ENCODE measurements at regions not wholly inside any gene's neighbourhood (a gene's known extent, or its start where the extent isn't known, plus 50 kb on each side); places are given as distances from the start of the nearest gene placed in this dataset.
"Not testable (repeated sequence)": the region's sequence is repeated elsewhere in the genome, so short reads cannot be mapped to it uniquely, and the experiment has no call there.

DNA sequence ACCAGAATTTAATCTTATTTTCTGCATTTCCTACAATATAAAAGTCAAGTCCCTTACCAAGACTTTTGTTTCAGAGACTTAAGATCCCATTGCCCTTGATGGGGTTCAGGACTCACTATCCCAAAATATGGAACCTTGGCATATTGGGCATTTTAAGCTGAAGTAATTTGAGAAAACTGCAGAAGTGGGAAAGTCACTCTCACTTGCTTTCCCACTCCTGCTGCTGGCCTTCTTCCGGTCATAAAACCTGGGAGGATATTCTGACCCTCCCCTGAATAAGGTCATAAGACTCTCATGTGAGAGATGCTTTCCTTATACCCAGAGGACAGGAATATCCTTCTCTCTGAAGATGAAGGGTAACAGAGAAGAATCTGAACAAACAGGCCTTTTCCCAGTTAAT lies 92.8 kb upstream of the IFNGR1 start:
- DNase-seq (ENCODE audit: low read depth, low spot score): no peak

DNA sequence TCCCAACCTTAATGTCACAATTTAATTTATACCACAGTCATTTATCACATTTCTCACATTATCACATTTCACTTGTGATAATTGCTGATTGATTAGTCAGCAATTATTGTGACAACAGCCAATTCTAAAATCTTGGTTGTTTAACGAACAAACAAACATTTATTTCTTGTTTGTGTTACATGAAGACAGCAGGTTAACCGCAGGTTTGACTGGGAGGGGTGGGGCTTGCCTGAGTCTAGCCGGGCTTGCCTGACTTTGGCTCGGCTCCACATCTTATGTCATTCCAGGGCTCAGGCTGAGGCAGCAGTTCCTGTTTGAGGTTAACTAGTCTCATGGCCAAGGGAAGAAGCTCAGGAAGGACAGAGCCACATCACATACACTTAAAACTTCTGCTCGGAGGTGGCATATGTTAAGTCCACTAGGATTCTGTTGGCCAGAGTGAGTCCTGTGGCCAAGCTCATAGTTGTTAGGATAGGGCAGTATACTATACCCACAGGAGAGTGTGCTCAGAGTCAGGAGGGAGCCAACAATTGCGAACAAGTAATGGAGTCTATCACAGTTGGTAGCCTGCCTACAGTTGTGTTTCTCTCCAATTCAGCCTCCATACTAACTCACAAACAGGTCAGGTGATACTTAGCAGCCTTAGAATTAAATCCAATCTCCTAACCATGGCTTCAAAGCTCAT lies 90.0 kb upstream of the IFNGR1 start:
- peak; percentile 19 for DNase-seq (ENCODE audit: low read depth, low spot score)

GRCh38 chr6:137307163-137307854 lies 88.1 kb upstream of the IFNGR1 start:
- no peak for DNase-seq (ENCODE audit: low read depth, low spot score)

DNA sequence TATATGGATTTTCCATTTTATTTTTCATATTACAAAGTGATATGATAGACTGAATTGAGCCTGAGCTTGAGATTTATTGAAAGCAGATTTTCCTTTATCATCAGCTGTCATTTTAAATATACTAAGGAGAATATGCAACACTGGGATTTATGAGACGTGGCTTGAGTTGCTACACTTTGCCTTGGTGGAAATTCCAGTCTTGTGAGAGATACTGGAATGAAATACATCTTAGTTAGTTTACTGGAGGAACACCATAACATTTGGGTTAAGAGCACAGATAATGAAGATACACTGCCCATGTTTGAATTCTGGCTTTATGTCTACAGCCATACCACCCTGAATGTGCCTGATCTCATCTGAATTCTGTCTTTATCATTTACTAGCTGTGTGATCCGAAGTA lies 86.5 kb upstream of the IFNGR1 start:
- no peak for DNase-seq (ENCODE audit: low read depth, low spot score)

DNA sequence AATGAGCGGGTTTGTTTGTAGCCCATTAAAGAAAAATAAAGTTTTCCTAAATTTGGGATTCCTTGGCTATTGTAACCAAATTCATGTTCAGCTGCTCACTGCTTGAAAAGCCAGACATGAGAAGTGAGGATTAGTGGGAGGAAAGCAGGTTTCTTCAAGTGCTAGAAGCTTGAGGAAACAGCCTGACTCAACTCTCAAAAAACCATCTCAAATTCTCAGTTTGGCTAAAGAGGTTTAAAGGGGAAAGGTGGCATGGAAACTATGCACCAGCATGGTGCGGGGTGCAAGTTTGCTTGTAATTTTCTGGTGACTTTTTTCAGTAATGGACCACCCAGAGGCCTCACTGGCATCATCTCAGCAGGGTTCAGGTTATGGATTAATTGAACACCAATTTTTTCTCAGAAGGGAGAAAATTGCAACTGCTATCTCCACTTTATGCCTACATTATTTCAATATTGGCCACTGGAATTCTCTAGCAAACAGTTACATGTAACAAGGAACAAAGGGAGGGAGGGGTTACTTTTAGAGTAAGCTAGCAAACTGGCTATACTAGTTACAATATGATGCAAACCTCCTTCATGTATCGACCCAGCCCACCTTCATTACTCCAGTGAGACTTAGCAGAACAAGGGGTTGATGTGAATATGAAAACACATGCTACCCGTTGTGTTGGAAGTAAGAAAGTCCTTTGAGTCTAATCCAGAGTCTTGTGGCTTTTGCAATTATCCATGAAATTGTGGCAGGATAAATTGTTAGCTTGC lies 85.0 kb upstream of the IFNGR1 start:
- no peak for DNase-seq (ENCODE audit: low read depth, low spot score)

DNA sequence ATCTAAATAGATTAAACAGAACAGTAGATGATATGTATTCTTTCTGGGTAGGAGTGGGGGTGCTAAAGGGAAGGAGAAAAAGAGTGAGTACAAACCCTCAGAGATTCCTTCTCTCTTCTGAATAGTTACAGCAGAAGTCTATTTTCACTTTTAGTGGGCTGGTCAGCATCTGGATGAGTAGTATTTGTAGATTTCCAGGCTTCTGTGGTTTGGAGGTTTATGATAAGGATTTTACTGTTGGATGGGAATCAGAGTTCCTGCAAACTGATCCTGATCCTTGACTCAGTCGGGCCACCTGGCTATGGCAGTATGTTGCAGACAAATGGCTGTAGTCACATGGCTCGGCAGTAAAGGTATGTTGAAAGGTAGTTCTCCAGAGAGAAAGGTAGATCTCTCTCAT lies 84.3 kb upstream of the IFNGR1 start:
- no peak for DNase-seq (ENCODE audit: low read depth, low spot score)

DNA sequence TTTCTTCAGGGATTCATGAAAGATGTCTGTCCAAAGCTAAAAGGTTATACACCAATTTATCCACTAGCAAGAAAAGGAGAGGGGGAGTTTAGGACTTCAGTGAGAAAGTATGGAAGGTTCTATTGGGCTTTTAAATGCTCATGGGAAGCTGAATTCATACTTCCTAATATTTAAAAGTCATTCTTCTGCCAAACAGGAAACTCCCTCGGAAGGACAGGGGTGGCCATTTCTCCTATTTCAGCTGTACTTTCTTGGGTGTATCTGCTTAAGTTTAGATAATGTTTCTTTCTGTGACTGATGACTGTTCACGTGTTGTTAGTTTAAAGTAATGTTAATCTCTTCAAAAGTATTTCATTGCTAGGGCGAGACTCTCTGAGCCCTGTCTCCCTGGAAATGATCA lies 80.5 kb upstream of the IFNGR1 start:
- no peak for DNase-seq (ENCODE audit: low read depth, low spot score)

DNA sequence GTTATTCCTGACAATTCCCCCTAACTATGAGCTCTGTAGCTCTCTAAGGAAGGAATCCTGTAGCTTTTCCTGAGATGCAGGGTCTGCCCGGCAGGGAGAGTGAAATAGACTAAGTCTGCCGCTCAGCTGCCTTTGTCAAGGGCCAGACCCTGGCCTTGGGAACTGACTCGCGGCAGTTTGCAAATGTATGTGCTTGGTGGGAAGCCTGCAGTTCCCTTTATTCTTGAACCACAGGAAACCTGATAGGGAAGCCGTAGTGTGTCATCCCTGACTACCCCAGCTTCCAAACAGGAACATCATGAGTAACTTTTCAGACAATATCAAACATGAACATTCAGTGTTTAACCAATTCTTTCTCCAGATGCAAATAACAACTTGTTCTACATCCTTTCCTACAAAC lies 78.7 kb upstream of the IFNGR1 start:
- DNase-seq (ENCODE audit: low read depth, low spot score): peak; percentile 71

- DNase-seq (ENCODE audit: low read depth, low spot score): not testable (repeated sequence)
Measured at GRCh38 chr6:137292326-137292725, 73.1 kb upstream of the IFNGR1 start.

DNA sequence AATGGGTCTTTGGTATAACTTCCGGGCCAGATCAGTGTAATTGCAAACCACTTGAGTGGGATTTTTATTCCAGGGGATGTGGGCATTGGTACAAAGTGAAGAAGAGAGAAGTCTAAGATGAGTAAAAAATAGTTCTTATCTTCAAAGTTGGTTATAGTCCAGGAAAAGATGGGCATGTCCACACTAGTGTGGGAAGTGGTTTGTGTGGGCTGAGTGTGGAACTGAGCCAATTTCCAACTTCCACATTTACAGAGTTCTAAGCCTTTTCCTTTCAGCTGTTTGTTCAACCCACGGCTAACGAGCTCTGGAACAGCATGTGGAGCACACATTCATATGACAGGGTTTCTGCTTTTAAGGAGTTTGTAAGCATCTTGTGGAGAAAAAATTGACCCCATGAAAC lies 72.3 kb upstream of the IFNGR1 start:
- no peak for DNase-seq (ENCODE audit: low read depth, low spot score)

DNA sequence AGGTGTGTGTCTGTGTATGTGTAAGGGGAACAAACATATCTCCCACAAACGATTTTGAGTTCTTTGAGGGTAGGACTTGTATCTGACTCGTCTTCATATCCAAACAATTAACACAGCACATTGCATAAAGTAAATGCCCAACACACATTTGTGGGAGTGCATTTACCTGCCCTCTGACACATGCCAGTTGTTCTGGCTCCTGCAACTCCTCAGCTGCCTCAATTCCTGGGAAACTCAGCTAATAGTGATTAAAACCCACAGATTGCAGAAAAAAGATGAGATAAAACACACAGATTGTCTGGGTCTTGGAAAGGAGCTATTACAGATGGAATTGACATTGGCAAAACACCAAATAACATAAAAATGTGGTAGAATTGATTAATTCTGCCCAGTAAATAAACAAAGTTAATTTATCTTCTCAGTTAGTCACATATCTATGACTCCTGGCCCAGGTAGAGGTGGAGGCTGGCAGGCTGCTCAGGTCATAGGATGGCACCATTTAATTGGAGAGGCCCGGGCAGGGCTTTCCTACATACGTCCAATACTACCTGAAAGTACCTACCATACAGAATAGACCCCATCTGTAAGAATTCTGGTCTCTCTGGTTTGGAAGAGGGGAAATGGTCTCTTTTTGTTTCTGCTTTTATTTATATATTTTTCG lies 71.5 kb upstream of the IFNGR1 start:
- no peak for DNase-seq (ENCODE audit: low read depth, low spot score)

DNA sequence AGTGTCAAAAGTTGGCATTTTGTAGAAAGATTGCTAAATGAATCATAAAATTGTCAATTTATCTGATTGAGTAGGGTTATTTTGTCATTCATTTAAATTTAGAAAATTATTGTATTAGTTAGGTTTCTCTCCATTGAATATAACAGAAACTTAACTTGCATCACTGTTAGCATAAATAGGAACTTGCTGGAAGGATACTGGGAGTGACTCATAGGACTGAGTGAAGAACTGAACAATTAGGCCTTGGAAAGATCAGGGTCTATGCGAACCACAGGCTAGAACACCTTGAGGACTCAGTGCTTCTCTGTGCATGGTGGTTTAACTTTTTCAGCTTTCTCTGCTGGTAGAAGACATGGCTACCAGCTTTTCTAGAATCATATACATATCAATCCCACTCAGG lies 67.7 kb upstream of the IFNGR1 start:
- no peak for DNase-seq (ENCODE audit: low read depth, low spot score)

DNA sequence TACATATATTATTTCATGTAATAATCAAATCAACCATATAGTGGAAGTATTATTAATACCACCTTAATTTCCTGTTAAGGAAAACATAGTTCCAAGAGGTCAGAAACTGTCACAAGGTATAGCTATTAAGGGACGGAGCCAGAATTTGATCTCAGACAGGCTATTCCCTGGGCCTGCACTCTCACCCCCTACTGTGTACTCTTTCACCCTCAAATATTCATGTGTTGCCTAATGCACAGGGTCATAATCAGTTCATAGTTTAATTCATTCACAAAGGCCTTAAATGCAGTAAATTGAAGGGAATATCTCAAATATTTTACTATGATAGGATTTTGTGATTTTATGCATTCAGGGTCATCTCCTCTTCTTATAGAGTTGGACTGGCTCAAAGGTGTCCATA lies 67.2 kb upstream of the IFNGR1 start:
- DNase-seq (ENCODE audit: low read depth, low spot score): no peak

GRCh38 chr6:137284811-137285110 lies 65.6 kb upstream of the IFNGR1 start:
- DNase-seq (ENCODE audit: low read depth, low spot score): no peak

- DNase-seq (ENCODE audit: low read depth, low spot score): no peak
Measured at GRCh38 chr6:137283940-137284810, 65.0 kb upstream of the IFNGR1 start.

DNA sequence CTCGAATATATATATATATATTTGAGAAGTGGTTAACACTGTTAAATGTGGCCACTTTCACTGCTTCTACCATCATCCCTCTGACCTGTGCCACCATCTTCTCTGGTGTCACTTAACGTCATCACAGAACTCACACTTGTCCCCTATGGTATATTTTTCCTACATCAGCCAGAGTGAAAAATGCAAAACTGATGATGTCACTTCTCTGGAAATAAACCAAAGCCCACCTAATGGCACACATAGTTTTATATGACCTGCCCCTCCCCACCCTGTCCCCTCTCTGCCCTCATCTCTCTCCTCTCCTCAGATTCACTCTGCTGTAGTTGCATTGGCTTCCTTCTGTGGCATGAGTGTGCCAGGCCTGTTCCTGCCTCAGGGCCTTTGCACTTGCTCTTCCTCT lies 63.9 kb upstream of the IFNGR1 start:
- DNase-seq (ENCODE audit: low read depth, low spot score): no peak

DNA sequence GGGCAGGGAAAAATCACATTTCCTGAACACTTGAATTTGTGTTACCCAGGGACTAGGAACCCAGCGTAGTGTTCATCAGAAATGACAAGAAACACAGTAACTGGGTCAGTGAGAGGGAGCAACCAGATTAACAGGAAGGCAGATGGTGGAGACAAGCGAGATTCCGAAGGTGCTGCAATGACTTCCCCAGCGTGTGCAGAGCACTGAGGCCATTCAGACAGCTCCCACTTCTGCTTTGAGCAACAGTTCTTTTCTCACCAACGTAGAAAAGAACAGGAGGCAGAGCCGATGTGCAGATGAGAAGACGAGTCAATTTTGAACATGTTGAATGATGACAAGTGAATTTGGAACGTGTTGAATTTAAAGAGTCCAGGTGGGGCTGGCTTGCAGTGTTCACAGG lies 63.1 kb upstream of the IFNGR1 start:
- no peak for DNase-seq (ENCODE audit: low read depth, low spot score)

DNA sequence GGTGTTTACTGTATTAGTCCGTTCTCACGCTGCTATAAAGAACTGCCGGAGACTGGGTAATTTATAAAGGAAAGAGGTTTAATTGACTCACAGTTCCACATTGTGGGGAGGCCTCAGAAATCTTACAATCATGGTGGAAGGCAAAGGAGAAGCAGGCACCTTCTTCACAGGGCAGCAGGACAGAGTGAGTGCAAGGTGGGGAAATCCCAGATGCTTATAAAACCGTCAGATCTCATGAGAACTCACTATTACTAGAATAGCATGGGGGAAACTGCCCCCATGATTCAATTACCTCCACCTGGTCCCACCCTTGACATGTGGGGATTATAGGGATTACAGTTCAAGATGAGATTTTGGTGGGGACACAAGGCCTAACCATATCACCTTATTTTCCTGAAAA lies 60.1 kb upstream of the IFNGR1 start:
- not testable (repeated sequence) for DNase-seq (ENCODE audit: low read depth, low spot score)

DNA sequence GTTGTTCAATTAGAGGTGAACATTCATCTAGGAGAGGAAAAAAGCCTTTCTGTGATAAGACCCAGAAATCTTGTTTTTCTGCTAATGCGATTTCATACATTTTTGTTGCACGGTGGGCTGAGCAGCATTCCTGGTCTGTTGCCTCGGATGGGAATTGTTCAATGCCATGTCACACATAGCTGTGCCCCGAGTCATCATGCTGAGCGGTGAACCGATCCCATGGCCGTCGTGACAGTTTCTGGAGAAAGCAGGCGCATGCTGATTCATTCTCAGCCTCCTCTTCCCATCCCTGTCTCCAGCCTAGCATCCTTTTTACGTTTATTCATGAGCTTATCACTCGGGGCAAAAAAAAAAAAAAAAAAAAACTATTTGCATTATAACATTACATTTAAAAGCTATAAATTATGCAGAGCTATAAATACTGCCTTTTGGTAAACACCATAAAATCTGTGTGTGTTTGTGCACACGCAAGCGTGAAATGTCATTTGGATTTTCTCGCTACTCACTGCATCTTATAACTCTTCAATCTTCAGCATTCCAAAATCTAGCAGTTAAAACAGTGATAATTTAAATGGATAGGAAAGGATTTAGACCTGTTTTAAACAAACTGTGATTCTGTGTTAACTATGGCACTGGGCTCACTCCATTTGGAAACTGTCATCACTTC lies 58.9 kb upstream of the IFNGR1 start:
- DNase-seq (ENCODE audit: low read depth, low spot score): no peak

GRCh38 chr6:137272403-137272802 lies 53.2 kb upstream of the IFNGR1 start:
- no peak for DNase-seq (ENCODE audit: low read depth, low spot score)
